ENCODE measurements at regions not wholly inside any gene's neighbourhood (a gene's known extent, or its start where the extent isn't known, plus 50 kb on each side); places are given as distances from the start of the nearest gene placed in this dataset.

GRCh38 chr2:109681633-109682380 lies 67.6 kb downstream of the SOWAHC start:
- 77% methylated on average over 5 of the region's 5 CpGs for WGBS
- no peak for DNase-seq (ENCODE audit: low spot score)
- Histone ChIP-seq H3K9me3 (no peaks in the 10 kb centered on the region), H3K4me3 (no peak overlapping the region), H3K4me1 (replicated peaks) (no peaks in the 10 kb centered on the region), H3K36me3 (no peaks in the 10 kb centered on the region), H3K27ac (no peak overlapping the region), H3K27me3 (replicated peaks; ENCODE audit: insufficient read depth) (no peaks in the 10 kb centered on the region)
- intact Hi-C loops (cut with DNase I), result no loop called here
- no peak for TF ChIP-seq POLR2A (IDR thresholded peaks at IDR 0.05)
- TF ChIP-seq POLR2AphosphoS5 (IDR thresholded peaks at IDR 0.05), result no peak
- TF ChIP-seq CTCF (IDR thresholded peaks at IDR 0.05), result no peak

- TF ChIP-seq POLR2AphosphoS5 (IDR thresholded peaks at IDR 0.05) (no peak), CTCF (IDR thresholded peaks at IDR 0.05) (no peak), POLR2A (IDR thresholded peaks at IDR 0.05) (no peak)
- DNase-seq (ENCODE audit: low spot score), result no peak
- H3K27ac ChIP-seq, result no peak overlapping the region
- no peaks in the 10 kb centered on the region for H3K4me1 ChIP-seq (replicated peaks)
- H3K27me3 ChIP-seq (replicated peaks; ENCODE audit: insufficient read depth), result no peaks in the 10 kb centered on the region
- no peaks in the 10 kb centered on the region for H3K36me3 ChIP-seq
- H3K9me3 ChIP-seq, result no peaks in the 10 kb centered on the region
- intact Hi-C loops (cut with DNase I), result no loop called here
- 90% methylated on average over 8 of the region's 8 CpGs for WGBS
- no peak overlapping the region for H3K4me3 ChIP-seq
Measured at GRCh38 chr2:109683452-109683851, 69.3 kb downstream of the SOWAHC start.

- DNase-seq (ENCODE audit: low spot score), result no peak
- no peaks in the 10 kb centered on the region for H3K27me3 ChIP-seq (replicated peaks; ENCODE audit: insufficient read depth)
- 90% methylated on average over 4 of the region's 4 CpGs for WGBS
- intact Hi-C loops (cut with DNase I), result no loop called here
- H3K4me1 ChIP-seq (replicated peaks), result peaks cover 1% of the 10 kb centered on the region
- no peaks in the 10 kb centered on the region for H3K36me3 ChIP-seq
- H3K9me3 ChIP-seq, result no peaks in the 10 kb centered on the region
- TF ChIP-seq POLR2AphosphoS5 (IDR thresholded peaks at IDR 0.05) (no peak), POLR2A (IDR thresholded peaks at IDR 0.05) (no peak), CTCF (IDR thresholded peaks at IDR 0.05) (no peak)
- H3K27ac ChIP-seq, result no peak overlapping the region
- H3K4me3 ChIP-seq, result no peak overlapping the region
Measured at GRCh38 chr2:109685453-109685852, 71.3 kb downstream of the SOWAHC start.

GRCh38 chr2:109686921-109687320 lies 72.8 kb downstream of the SOWAHC start:
- intact Hi-C loops (cut with DNase I), result no loop called here
- no peak for DNase-seq (ENCODE audit: low spot score)
- WGBS, result 38% methylated on average over 4 of the region's 4 CpGs
- H3K36me3 ChIP-seq, result no peaks in the 10 kb centered on the region
- H3K9me3 ChIP-seq, result no peaks in the 10 kb centered on the region
- peaks cover 13% of the 10 kb centered on the region for H3K4me1 ChIP-seq (replicated peaks)
- H3K4me3 ChIP-seq, result no peak overlapping the region
- H3K27ac ChIP-seq, result no peak overlapping the region
- TF ChIP-seq POLR2AphosphoS5 (IDR thresholded peaks at IDR 0.05) (no peak), CTCF (IDR thresholded peaks at IDR 0.05) (no peak), POLR2A (IDR thresholded peaks at IDR 0.05) (no peak)
- H3K27me3 ChIP-seq (replicated peaks; ENCODE audit: insufficient read depth), result no peaks in the 10 kb centered on the region

Data from prostate gland (tissue), 2 donors.